SK-N-SH (cell line): ENCODE measurements at regions not wholly inside any gene's neighbourhood (a gene's known extent, or its start where the extent isn't known, plus 50 kb on each side); places are given as distances from the start of the nearest gene placed in this dataset.

Experiments
- CTCF ChIA-PET: fragments of 300-600, 350-600 bp; formaldehyde crosslinking; extraction: SDS; loops from one replicate; lab custom pipeline; 2021; lab: Yijun Ruan, JAX
- POLR2A ChIA-PET: fragments of 350-600 bp; sonication (Branson Sonifier 250); formaldehyde crosslinking; extraction: SDS; loops from one replicate; lab custom pipeline; 2020; ENCODE audit warnings: antibody characterized with exemption, inconsistent platforms; lab: Yijun Ruan, JAX
- DNase-seq: peaks from one replicate; pipeline ENCODE4 v3.0.0; 2012
- H2AFZ ChIP-seq: fragments of 200-600 bp; sonication (generic); 2 replicates; pipeline ENCODE4 v1.8.1; 2016; ENCODE audit warnings: antibody characterized with exemption, mild to moderate bottlenecking, low read depth
- H3F3A ChIP-seq: fragments of 200-600 bp; sonication (generic); replicated peaks from 2 replicates; pipeline ENCODE3; 2016; ENCODE audit warnings: antibody characterized with exemption, mild to moderate bottlenecking; ENCODE audit not compliant: insufficient read depth
- H3K27ac ChIP-seq, 2 experiments: fragments of 200-500 bp in 1 of 2; fragments of 200-600 bp in 1 of 2; sonication (Bioruptor generic) in 1 of 2; sonication (generic), shearing (Covaris generic) in 1 of 2; 2 replicates each; pipeline versions ENCODE4 v1.5.1 to v1.6.1; 2014 to 2016; ENCODE audit warnings: low read depth in 2 of 2, inconsistent platforms in 1 of 2, low read length in 1 of 2, mild to moderate bottlenecking in 1 of 2, mixed read lengths in 1 of 2
- H3K27me3 ChIP-seq: fragments of 200-600 bp; sonication (generic), shearing (Covaris generic); 2 replicates; pipeline ENCODE4 v1.6.1; 2016; ENCODE audit warnings: mixed run types; ENCODE audit not compliant: insufficient read depth
- H3K36me3 ChIP-seq, 2 experiments: fragments of 200-500 bp in 1 of 2; fragments of 200-600 bp in 1 of 2; sonication (Bioruptor generic) in 1 of 2; sonication (generic) in 1 of 2; replicated peaks in 1 of 2; 2 replicates each; pipeline versions ENCODE3 to v1.5.1; 2014 to 2016; ENCODE audit warnings: low read length in 1 of 2, mild to moderate bottlenecking in 1 of 2; ENCODE audit not compliant: insufficient read depth in 2 of 2, control insufficient read depth in 1 of 2
- H3K4me1 ChIP-seq, 2 experiments: fragments of 200-500 bp in 1 of 2; fragments of 200-600 bp in 1 of 2; sonication (Bioruptor generic) in 1 of 2; sonication (generic), shearing (Covaris generic) in 1 of 2; 2 replicates each; pipeline versions ENCODE4 v1.5.1 to v1.6.1; 2014 to 2016; ENCODE audit warnings: low read depth in 1 of 2, low read length in 1 of 2, mixed run types in 1 of 2; ENCODE audit not compliant: insufficient read depth in 2 of 2, control insufficient read depth in 1 of 2
- H3K4me2 ChIP-seq: fragments of 200-600 bp; sonication (generic), shearing (Covaris generic); 2 replicates; pipeline ENCODE4 v1.6.1; 2017; ENCODE audit warnings: mixed run types
- H3K4me3 ChIP-seq, 2 experiments: fragments of 200-500 bp in 1 of 2; fragments of 200-600 bp in 1 of 2; sonication (Bioruptor generic) in 1 of 2; sonication (generic), shearing (Covaris generic) in 1 of 2; 2 replicates each; pipeline versions ENCODE4 v1.5.1 to v1.8.1; 2014 to 2016; ENCODE audit warnings: low read depth in 2 of 2, inconsistent platforms in 1 of 2, low read length in 1 of 2, mild to moderate bottlenecking in 1 of 2, mixed read lengths in 1 of 2, moderate library complexity in 1 of 2
- H3K79me2 ChIP-seq: fragments of 200-600 bp; sonication (generic); 2 replicates; pipeline ENCODE4 v1.8.1; 2017; ENCODE audit warnings: mild to moderate bottlenecking; ENCODE audit not compliant: insufficient read depth
- H3K9ac ChIP-seq: fragments of 200-600 bp; sonication (generic); 2 replicates; pipeline ENCODE4 v1.6.1; 2017; ENCODE audit warnings: mixed run types
- H3K9me2 ChIP-seq: fragments of 200-600 bp; sonication (generic); 2 replicates; pipeline ENCODE4 v1.6.1; 2017; ENCODE audit warnings: mixed run types
- H3K9me3 ChIP-seq: fragments of 200-600 bp; sonication (generic); 2 replicates; pipeline ENCODE4 v1.6.1; 2017; ENCODE audit warnings: mixed run types, mild to moderate bottlenecking, moderate library complexity
- H4K20me1 ChIP-seq: fragments of 200-600 bp; sonication (generic); 2 replicates; pipeline ENCODE4 v1.6.1; 2017; ENCODE audit warnings: mild to moderate bottlenecking, mixed run types; ENCODE audit not compliant: insufficient read depth
- CHD2 ChIP-seq: fragments of 150-350 bp; IDR thresholded peaks from 2 replicates; pipeline ENCODE4 v1.6.1; 2018; ENCODE audit warnings: low read length; ENCODE audit not compliant: partially characterized antibody
- CTCF ChIP-seq: fragments of 200-600 bp; sonication (generic); IDR thresholded peaks from 2 replicates; pipeline ENCODE4 v1.6.1; 2017; ENCODE audit warnings: antibody characterized with exemption, mild to moderate bottlenecking, moderate library complexity
- MXI1 ChIP-seq: IDR thresholded peaks from 2 replicates; pipeline ENCODE4 v1.6.1; 2012; ENCODE audit warnings: mild to moderate bottlenecking, low read depth, low read length, improper control_type of control experiment
- NRF1 ChIP-seq: IDR thresholded peaks from 2 replicates; pipeline ENCODE4 v1.6.1; 2012; ENCODE audit warnings: low read depth, mild to moderate bottlenecking, low read length
- POLR2AphosphoS5 ChIP-seq: IDR thresholded peaks from 2 replicates; pipeline ENCODE4 v1.6.1; 2012; ENCODE audit warnings: low read depth, low read length
- RAD21 ChIP-seq: IDR thresholded peaks from 2 replicates; pipeline ENCODE4 v1.6.1; 2012; ENCODE audit warnings: mild to moderate bottlenecking, low read length
- REST ChIP-seq: IDR thresholded peaks from 2 replicates; pipeline ENCODE4 v1.6.1; 2012; ENCODE audit warnings: mild to moderate bottlenecking, low read depth, low read length, moderate library complexity
- RFX5 ChIP-seq: IDR thresholded peaks from 2 replicates; pipeline ENCODE4 v1.6.1; 2012; ENCODE audit warnings: mild to moderate bottlenecking, improper control_type of control experiment, low read length
- SMC3 ChIP-seq: IDR thresholded peaks from 2 replicates; pipeline ENCODE4 v1.6.1; 2012; ENCODE audit warnings: low read depth, low read length, improper control_type of control experiment
- TCF12 ChIP-seq: IDR thresholded peaks from 2 replicates; pipeline ENCODE4 v1.4.0; 2012
- USF1 ChIP-seq: IDR thresholded peaks from 2 replicates; pipeline ENCODE4 v1.4.0; 2012; ENCODE audit warnings: low read depth, borderline replicate concordance
- USF2 ChIP-seq: fragments of 150-350 bp; IDR thresholded peaks from 2 replicates; pipeline ENCODE4 v1.6.1; 2017; ENCODE audit warnings: antibody characterized with exemption, low read length, low read depth, borderline replicate concordance
- WGBS: methylation state at CpG from one replicate; pipeline ENCODE4 v1.1.6; 2017; ENCODE audit warnings: low lambda C conversion rate; 5-methylcytosine and 5-hydroxymethylcytosine counted together

GRCh38 chr2:147365622-147366021 lies 479.2 kb upstream of the ACVR2A start:
- ChIA-PET POLR2A (no interaction called here), CTCF (no interaction called here)
- TF ChIP-seq POLR2AphosphoS5, result no peak

GRCh38 chr2:147364597-147364996 lies 480.2 kb upstream of the ACVR2A start:
- H2AFZ ChIP-seq, result peak overlapping the region; percentile 73
- WGBS, result 13% methylated on average over 3 of the region's 3 CpGs

More at GRCh38 chr2:147365622-147366021, 479.2 kb upstream of the ACVR2A start:
- DNase-seq, result no peak
- no peak overlapping the region for H3K4me3 ChIP-seq
- WGBS, result 40% methylated on average over 4 of the region's 4 CpGs
- H3K27ac ChIP-seq, result no peak overlapping the region
- H3K79me2 ChIP-seq, result no peaks in the 10 kb centered on the region
- no peaks in the 10 kb centered on the region for H3F3A ChIP-seq
- no peaks in the 10 kb centered on the region for H3K36me3 ChIP-seq
- H4K20me1 ChIP-seq, result no peaks in the 10 kb centered on the region
- no peak overlapping the region for H2AFZ ChIP-seq
- no peaks in the 10 kb centered on the region; a peak in 1 of 4 replicates for H3K4me1 ChIP-seq
- no peaks in the 10 kb centered on the region for H3K9me2 ChIP-seq
- no peaks in the 10 kb centered on the region for H3K9me3 ChIP-seq
- no peak overlapping the region; the same call in 1 of the 2 replicates for H3K4me2 ChIP-seq
- no peak overlapping the region for H3K9ac ChIP-seq
- H3K27me3 ChIP-seq, result no peaks in the 10 kb centered on the region

More at GRCh38 chr2:147364597-147364996, 480.2 kb upstream of the ACVR2A start:
- Histone ChIP-seq H3K4me2 (peak overlapping the region; percentile 56), H3K27ac (no peak overlapping the region), H3K4me1 (no peaks in the 10 kb centered on the region; a peak in 1 of 4 replicates), H3K27me3 (no peaks in the 10 kb centered on the region), H3K36me3 (no peaks in the 10 kb centered on the region), H3K9me3 (no peaks in the 10 kb centered on the region), H3K9me2 (no peaks in the 10 kb centered on the region), H3K4me3 (peak overlapping the region in 1 of 2 experiments; percentile 53; a peak in 3 of 4 replicates), H3F3A (no peaks in the 10 kb centered on the region), H4K20me1 (no peaks in the 10 kb centered on the region), H3K79me2 (no peaks in the 10 kb centered on the region), H3K9ac (no peak overlapping the region)
- DNase-seq, result no peak
- POLR2A ChIA-PET, result no interaction called here
- CTCF ChIA-PET, result no interaction called here
- TF ChIP-seq MXI1 (no peak), POLR2AphosphoS5 (no peak), USF2 (no peak), REST (no peak), TCF12 (no peak), CTCF (no peak), RAD21 (no peak), SMC3 (no peak), USF1 (no peak), NRF1 (no peak), RFX5 (no peak), CHD2 (no peak)
